Activated B cell treated with CpG ODN at 0.5 μM for 24 hours (primary cell): ENCODE measurements at regions not wholly inside any gene's neighbourhood (a gene's known extent, or its start where the extent isn't known, plus 50 kb on each side); places are given as distances from the start of the nearest gene placed in this dataset.

Experiments
- ATAC-seq: fragments of 200-7000 bp; cut with Tn5 transposase; one replicate; pipeline ENCODE4 v1.10.0; 2021; ENCODE audit warnings: low read depth, mild to moderate bottlenecking, moderate library complexity
- CTCF ChIA-PET: fragments of 350-600 bp; sonication (Branson Sonifier 250); formaldehyde crosslinking; loops from one replicate; lab custom pipeline; 2021; ENCODE audit warnings: antibody characterized with exemption; lab: Charles Lee
- POLR2A ChIA-PET: fragments of 350-600 bp; sonication (Branson Sonifier 250); formaldehyde crosslinking; loops from one replicate; lab custom pipeline; 2021; ENCODE audit warnings: antibody characterized with exemption; lab: Charles Lee
- DNase-seq: peaks from one replicate; pipeline ENCODE4 v3.0.0; 2022
- H3K27ac Mint-ChIP-seq: one replicate; pipeline ENCODE4 v1.8.0; 2020; ENCODE audit warnings: mixed read lengths
- H3K27me3 Mint-ChIP-seq: one replicate; pipeline ENCODE4 v1.8.0; 2021; ENCODE audit warnings: mixed read lengths
- H3K36me3 Mint-ChIP-seq: one replicate; pipeline ENCODE4 v1.8.0; 2021; ENCODE audit warnings: low read depth, mixed read lengths
- H3K4me1 Mint-ChIP-seq: one replicate; pipeline ENCODE4 v1.8.0; 2021; ENCODE audit warnings: mixed read lengths
- H3K4me3 Mint-ChIP-seq: one replicate; pipeline ENCODE4 v1.8.0; 2020; ENCODE audit warnings: mild to moderate bottlenecking, mixed read lengths
- H3K9me3 Mint-ChIP-seq: one replicate; pipeline ENCODE4 v1.8.0; 2020; ENCODE audit warnings: mixed read lengths
- intact Hi-C: fragments of 100-400 bp; cut with micrococcal nuclease; formaldehyde crosslinking; loops from one replicate; pipeline ENCODE4 v1.15.1; 2024
- TF ChIP-seq, protein P1 (sequence below): fragments of 200-600 bp; IDR thresholded peaks from one replicate; pipeline ENCODE4 v1.8.0; 2022; ENCODE audit warnings: antibody characterized with exemption, mild to moderate bottlenecking

DNA sequence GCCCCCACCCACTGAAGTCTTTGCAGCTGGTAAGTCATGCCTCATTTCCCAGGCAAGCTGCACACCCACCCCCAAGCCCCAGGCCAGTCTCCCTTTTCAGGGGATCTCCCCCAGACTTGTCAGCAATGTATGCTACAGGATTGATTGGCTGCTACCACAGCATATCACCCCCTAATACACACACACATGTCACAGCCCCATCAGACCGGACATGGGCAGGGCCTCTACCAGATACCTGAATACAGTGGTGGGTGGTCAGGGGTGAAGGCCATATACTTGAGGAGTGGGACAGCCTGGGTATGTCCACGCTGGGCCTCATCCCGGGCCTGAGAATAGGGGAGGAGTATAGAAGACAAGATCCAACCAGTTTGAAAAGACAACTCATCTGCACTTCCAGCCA lies 63.4 kb upstream of the ARAP3 start:
- peaks cover 34% of the 10 kb centered on the region for H3K27me3 Mint-ChIP-seq
- POLR2A ChIA-PET, result no interaction called here
- intact Hi-C loops, result loop anchor here (5.0 kb wide), 3 partner anchors 67 to 222 kb away; partner anchors contain the start of genes PCDH1 and RNF14

DNA sequence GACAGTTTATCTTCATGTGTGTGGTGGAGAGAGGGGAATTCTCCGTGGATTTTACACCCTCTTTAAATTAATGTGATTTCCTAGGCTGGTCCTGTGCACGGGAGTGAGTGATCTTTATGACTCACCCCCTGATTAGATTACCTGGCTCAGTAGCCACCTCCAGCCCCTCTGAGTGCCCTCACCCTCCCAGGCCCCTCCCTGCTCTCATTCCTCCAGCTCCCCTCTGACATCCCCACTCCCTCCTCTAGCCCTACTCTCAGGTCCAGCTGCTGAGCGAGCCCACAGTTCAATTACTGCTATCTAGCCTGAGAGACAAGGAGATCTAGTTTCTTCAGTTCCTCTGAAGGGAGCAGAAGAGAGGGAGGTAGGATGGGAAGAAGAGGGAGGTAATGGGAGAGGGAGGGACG lies 61.8 kb upstream of the ARAP3 start:
- Mint-ChIP-seq H3K27me3 (peaks cover 32% of the 10 kb centered on the region), H3K36me3 (no peaks in the 10 kb centered on the region), H3K4me1 (peaks cover 23% of the 10 kb centered on the region), H3K27ac (no peak overlapping the region), H3K4me3 (no peak overlapping the region), H3K9me3 (no peaks in the 10 kb centered on the region)
- intact Hi-C loops, result no loop called here
- ATAC-seq, result no peak
- TF ChIP-seq, protein P1, sequence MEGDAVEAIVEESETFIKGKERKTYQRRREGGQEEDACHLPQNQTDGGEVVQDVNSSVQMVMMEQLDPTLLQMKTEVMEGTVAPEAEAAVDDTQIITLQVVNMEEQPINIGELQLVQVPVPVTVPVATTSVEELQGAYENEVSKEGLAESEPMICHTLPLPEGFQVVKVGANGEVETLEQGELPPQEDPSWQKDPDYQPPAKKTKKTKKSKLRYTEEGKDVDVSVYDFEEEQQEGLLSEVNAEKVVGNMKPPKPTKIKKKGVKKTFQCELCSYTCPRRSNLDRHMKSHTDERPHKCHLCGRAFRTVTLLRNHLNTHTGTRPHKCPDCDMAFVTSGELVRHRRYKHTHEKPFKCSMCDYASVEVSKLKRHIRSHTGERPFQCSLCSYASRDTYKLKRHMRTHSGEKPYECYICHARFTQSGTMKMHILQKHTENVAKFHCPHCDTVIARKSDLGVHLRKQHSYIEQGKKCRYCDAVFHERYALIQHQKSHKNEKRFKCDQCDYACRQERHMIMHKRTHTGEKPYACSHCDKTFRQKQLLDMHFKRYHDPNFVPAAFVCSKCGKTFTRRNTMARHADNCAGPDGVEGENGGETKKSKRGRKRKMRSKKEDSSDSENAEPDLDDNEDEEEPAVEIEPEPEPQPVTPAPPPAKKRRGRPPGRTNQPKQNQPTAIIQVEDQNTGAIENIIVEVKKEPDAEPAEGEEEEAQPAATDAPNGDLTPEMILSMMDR, result no peak
- POLR2A ChIA-PET, result no interaction called here
- no peak for DNase-seq
- CTCF ChIA-PET, result no interaction called here

More for the DNA sequence above, 63.4 kb upstream of the ARAP3 start:
- no peaks in the 10 kb centered on the region for H3K9me3 Mint-ChIP-seq
- ATAC-seq (no peak), DNase-seq (no peak)
- TF ChIP-seq, protein P1, result no peak
- H3K36me3 Mint-ChIP-seq, result no peaks in the 10 kb centered on the region
- CTCF ChIA-PET, result no interaction called here
- H3K4me1 Mint-ChIP-seq, result peaks cover 23% of the 10 kb centered on the region
- no peak overlapping the region for H3K4me3 Mint-ChIP-seq
- H3K27ac Mint-ChIP-seq, result no peak overlapping the region

DNA sequence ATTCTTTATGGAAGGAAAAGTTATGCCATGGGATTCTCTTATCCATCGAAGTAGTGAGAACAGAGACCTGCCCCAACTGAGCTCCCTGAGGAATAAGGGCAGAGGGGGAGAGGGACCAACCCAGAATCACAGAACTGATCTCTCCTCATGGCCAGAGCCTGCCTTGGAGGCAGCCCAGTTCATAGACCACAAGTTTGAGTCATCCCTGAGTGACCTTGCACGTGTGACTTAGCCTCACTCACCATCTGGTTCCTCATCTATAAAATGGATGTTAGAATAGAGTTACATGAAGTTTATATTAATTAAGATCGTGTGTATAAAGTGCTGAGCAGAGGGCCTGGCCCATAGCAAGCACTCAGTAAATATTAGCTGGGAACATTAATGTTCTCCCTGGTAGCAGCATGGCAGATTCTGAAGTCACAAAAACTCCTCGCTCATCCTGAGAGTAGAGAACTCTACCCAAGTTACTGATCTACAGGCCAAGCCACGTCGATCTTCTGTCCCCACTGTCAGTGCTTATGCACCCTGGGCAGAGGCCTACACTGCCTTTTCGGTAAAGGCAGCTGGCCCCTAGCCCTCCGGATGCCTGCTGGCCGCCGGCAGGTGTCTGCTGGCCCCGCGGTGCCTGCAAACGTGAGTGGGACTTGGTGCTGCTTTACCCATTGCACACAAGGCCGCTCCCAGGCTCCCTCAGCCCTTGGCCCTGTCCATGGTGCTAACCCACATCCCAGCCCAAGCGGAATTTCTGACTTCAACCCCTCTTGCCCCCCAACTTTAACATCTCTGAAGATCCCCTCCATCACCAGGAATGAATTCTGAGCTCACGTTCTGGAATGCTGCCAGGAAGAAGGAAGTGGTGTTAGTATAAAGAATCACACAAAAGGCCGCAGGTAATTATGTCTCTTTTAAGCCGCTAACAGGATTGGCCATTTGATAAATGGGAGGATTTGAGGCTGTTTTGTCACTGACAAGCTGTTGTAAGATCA lies 61.1 kb upstream of the ARAP3 start:
- TF ChIP-seq, protein P1, result no peak
- ChIA-PET POLR2A (no interaction called here), CTCF (no interaction called here)
- ATAC-seq (no peak), DNase-seq (no peak)
- Mint-ChIP-seq H3K4me1 (peaks cover 20% of the 10 kb centered on the region), H3K27ac (no peak overlapping the region), H3K4me3 (no peak overlapping the region), H3K9me3 (no peaks in the 10 kb centered on the region), H3K27me3 (peaks cover 37% of the 10 kb centered on the region), H3K36me3 (no peaks in the 10 kb centered on the region)
- intact Hi-C loops, result no loop called here

DNA sequence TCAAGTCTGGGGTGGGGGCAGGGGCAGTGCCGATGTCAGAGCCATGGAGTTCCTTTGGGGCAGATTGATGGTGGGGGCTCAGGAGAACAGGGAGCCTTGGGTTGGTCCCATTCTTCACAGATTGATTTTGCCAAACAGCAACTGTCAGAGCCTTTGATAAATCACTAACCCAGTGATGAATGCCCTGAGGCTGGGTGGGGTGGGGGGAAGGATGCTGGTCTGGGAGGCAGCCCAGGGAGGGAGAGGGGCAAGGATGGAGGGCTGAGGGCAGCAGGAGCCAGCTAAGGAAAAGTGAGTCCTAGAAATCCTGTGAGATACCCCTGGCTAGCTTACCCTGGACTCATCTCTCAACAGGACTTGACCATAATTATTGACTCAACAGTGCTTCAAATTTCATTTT lies 60.1 kb upstream of the ARAP3 start:
- H3K27ac Mint-ChIP-seq, result no peak overlapping the region
- intact Hi-C loops, result no loop called here
- no peak for ATAC-seq
- DNase-seq, result no peak
- peaks cover 10% of the 10 kb centered on the region for H3K4me1 Mint-ChIP-seq
- no peak overlapping the region for H3K4me3 Mint-ChIP-seq
- ChIA-PET CTCF (no interaction called here), POLR2A (no interaction called here)
- TF ChIP-seq, protein P1, result no peak
- H3K9me3 Mint-ChIP-seq, result no peaks in the 10 kb centered on the region
- H3K27me3 Mint-ChIP-seq, result peaks cover 45% of the 10 kb centered on the region
- no peaks in the 10 kb centered on the region for H3K36me3 Mint-ChIP-seq

DNA sequence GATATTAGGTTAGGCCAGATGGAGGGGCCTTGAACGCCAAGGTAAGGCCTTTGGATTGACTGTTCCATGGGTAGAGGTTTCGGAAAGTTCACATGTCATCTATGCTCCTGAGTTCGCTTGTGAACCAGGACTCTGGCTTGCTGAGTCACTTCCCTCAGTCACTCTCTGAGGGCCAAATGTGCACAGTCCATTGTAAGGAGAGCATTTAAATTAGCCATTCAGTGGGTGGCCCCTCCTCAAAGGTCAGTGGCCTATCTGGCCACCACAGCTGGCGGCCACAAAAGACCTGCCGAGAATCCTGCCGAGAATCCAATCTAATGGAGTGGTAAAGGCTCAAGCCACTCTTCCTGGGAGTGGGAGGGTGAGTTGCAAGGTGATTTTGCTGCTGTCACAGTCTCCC lies 58.9 kb upstream of the ARAP3 start:
- Mint-ChIP-seq H3K4me3 (no peak overlapping the region), H3K36me3 (no peaks in the 10 kb centered on the region), H3K27me3 (peaks cover 51% of the 10 kb centered on the region), H3K27ac (no peak overlapping the region), H3K9me3 (no peaks in the 10 kb centered on the region), H3K4me1 (no peaks in the 10 kb centered on the region)
- ChIA-PET CTCF (no interaction called here), POLR2A (no interaction called here)
- TF ChIP-seq, protein P1, result no peak
- no peak for ATAC-seq
- intact Hi-C loops, result no loop called here
- no peak for DNase-seq
